ENCODE measurements at regions not wholly inside any gene's neighbourhood (a gene's known extent, or its start where the extent isn't known, plus 50 kb on each side); places are given as distances from the start of the nearest gene placed in this dataset.
"Not testable (repeated sequence)": the region's sequence is repeated elsewhere in the genome, so short reads cannot be mapped to it uniquely, and the experiment has no call there.

DNA sequence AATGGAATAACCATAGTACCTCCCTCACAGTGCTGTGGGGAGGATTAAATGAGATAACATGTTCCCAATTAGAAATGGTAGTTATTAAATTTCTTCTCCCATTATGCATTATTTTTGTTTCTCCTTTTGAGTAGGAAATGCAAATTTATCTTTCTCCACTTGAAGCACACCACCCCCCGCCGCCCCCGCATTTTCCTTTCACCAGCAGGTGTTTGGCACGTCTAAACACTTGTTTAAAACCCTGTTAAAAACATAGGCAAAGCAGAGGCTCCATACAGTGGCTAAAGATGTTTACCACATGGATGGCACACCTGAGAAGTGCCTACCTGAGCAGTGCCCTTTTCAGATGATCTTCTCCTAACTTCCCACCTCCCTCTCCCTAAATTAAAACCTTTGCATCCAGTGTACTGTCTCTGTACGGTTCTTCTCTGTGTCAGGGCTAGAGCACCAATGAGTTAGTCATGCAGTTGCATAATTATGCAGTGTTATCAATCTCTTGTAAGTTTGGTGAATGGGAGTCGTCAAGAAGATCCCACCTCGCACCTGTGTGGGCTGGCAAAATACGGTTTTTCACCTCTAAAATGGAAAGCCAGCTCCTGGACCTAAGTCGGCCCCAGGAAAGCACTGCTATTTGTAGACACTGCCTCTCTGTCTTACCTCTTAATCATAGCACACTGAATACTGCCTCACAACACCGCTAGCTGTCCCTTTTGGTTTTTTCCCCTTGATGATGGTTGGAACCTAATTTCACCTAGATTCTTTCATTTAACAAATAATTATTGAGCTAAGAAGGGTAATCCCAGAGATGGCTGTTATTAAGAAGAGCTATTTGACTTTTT is 122.0 kb downstream of the CT47B1 start:
- DNase-seq (ENCODE audit: extremely low read depth in 1 of 2, low read depth in 1 of 2) = no peak

GRCh38 chrX:120752431-120753082 is 122.7 kb upstream of the C1GALT1C1 start:
- no peak for DNase-seq (ENCODE audit: extremely low read depth in 1 of 2, low read depth in 1 of 2)

DNA sequence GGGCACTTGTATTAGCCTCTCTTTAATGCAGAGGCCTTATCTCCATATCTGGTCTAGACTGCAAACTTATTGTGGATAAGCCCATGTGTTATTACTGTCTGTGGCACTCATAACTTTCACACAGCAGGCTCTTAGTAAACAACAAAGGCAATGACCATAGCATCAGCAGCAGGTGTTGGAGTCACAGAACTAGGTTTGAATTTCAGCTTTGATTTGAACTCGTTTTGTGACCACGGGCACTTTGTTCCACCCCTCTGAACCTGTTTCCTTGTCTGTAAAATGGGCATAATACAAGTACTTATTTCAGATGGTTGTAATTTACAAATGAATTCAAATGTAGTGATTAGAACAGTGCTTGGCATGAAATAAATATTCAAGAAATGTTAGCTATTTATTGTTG is 121.8 kb upstream of the C1GALT1C1 start:
- no peak for DNase-seq (ENCODE audit: extremely low read depth in 1 of 2, low read depth in 1 of 2)

- no peak for DNase-seq (ENCODE audit: extremely low read depth in 1 of 2, low read depth in 1 of 2)
Measured at GRCh38 chrX:120750381-120750780, 120.5 kb upstream of the C1GALT1C1 start.

GRCh38 chrX:120749141-120749846 is 119.4 kb upstream of the C1GALT1C1 start:
- no peak for DNase-seq (ENCODE audit: extremely low read depth in 1 of 2, low read depth in 1 of 2)

DNA sequence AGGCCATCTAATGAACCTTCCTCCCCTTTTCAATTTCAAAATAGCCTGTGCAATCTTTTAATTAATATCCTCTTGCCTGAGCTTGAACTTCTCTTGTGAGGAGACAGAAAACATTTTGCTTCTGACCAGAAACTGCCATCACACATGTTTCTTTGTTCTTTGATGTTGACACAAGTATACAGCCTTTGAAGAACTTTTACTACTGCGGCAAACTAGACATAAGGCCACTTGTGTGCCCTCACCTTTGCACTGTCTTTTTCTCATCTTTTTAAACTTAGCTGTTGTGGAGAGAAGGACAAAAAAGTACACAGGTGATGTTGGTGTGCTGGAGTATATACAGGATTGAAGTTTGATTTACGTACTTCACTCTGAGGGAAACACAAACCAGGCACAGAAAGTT is 116.3 kb upstream of the C1GALT1C1 start:
- no peak for DNase-seq (ENCODE audit: extremely low read depth in 1 of 2, low read depth in 1 of 2)

DNA sequence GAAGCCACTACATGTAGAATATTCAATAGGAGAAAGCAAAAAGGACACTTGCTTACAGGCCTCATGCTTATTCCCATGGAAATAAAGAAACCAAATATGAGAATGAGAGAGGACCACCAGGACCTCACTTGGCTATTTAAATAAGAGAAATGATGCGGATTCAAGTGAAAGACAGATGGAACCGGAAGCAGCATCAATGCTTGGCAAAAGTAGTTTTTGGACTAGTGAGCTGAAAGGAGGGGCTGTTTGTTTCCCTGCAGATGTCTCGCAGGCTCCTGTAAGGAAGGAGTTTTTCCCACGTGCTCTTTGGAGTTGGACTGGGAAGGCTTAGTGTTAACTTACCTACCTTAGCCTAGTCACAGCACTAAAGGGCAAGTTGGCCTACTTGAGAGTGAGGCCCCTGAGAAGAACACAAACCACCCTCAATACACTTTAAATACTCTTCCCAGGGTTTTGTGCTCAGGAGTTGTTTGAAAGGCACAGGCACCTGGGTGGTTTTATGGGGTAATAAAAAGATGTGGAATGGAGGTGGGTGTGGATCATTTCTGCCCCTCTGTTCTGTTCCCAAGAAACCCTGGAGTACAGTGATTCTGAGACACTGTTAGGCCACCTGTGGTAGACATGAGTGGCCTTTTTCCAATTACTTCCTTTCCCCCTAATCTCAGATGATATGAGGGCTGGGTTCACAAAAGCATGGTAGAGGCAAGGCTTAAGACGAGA is 113.3 kb upstream of the C1GALT1C1 start:
- DNase-seq (ENCODE audit: extremely low read depth in 1 of 2, low read depth in 1 of 2) = no peak

DNA sequence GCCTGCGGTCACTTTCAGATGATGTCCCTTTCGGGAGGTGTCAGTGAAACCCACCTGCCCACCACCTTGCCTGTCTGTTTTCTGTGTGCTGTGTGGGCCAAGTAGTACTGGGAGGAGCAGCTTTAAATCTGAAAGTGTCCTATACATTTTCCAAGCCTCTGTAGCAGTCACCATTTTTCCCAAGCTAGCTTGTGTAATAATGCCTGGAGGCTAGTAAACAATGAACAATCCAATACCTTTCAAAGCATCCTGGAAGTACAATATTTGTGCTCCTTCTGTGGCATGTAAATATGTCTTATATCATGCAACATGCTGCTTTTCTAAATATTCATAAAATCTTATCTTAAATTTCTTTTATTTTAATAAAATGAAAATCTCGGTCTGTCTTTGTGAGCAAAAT is 111.6 kb upstream of the C1GALT1C1 start:
- DNase-seq (ENCODE audit: extremely low read depth in 1 of 2, low read depth in 1 of 2) = no peak

GRCh38 chrX:120740072-120740471 is 110.2 kb upstream of the C1GALT1C1 start:
- DNase-seq (ENCODE audit: extremely low read depth in 1 of 2, low read depth in 1 of 2) = no peak

GRCh38 chrX:120739300-120739699 is 109.4 kb upstream of the C1GALT1C1 start:
- DNase-seq (ENCODE audit: extremely low read depth in 1 of 2, low read depth in 1 of 2) = no peak

GRCh38 chrX:120736989-120737388 is 107.1 kb upstream of the C1GALT1C1 start:
- DNase-seq (ENCODE audit: extremely low read depth in 1 of 2, low read depth in 1 of 2) = no peak

DNA sequence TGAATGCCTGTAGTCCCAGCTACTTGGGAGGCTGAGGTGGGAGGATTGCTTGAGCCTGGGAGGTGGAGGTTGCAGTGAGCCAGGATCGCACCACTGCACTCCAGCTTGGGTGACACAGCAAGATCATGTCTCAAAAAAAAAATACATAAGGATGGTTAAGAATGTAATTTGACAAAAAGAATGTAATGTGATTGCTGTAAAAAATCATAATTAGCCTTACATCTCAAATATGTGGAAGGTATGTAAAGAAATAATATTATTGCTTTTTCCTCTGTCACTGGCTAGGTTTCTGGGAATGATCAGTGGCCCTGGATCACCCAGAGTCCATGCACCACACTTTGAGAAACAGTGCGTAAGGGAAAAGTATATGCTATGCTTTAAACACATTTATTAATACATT is 106.1 kb upstream of the C1GALT1C1 start:
- DNase-seq (ENCODE audit: extremely low read depth in 1 of 2, low read depth in 1 of 2) = no peak

DNA sequence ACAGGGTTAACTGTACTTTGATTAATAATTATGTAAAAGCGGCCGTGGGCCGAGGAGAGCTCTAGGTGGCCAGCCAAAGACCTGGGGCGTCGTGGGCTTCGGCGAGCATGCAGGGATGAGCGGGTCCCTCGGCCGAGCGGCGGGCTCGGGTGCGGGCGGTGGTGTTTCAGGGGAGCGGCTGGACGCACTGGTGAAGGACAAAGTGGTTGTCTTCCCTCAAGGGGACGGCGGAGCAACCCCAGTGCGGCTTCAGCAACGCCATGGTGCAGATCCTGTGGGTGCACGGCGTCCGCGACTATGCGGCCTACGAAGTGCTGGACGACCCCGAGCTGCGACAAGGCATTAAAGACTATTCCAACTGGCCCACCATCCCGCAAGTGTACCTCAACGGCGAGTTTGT is 103.0 kb upstream of the C1GALT1C1 start:
- no peak for DNase-seq (ENCODE audit: extremely low read depth in 1 of 2, low read depth in 1 of 2)

DNA sequence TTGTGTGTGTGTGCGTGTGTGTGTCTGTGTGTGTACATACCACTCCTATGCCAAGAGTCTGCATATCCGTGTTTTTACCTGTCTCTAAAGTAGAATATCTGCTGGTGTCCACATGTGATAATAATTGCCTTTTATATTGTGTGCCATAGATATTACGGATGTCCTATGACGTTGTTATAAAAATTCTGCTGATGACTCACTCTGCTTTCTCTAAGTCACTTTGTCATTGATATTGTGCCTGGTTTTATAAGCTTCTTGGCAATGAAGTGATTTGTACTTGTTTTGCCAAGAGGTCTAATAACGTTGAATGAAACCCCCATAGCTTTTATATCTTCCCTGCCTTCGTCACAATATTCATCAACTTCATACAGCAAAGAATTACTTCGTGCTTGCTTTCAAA is 102.6 kb upstream of the C1GALT1C1 start:
- no peak for DNase-seq (ENCODE audit: extremely low read depth in 1 of 2, low read depth in 1 of 2)

- DNase-seq (ENCODE audit: extremely low read depth in 1 of 2, low read depth in 1 of 2) = no peak
Measured at GRCh38 chrX:120731386-120731785, 101.5 kb upstream of the C1GALT1C1 start.

GRCh38 chrX:120729506-120730255 is 99.8 kb upstream of the C1GALT1C1 start:
- DNase-seq (ENCODE audit: extremely low read depth in 1 of 2, low read depth in 1 of 2) = not testable (repeated sequence)

GRCh38 chrX:120727911-120728310 is 98.1 kb upstream of the C1GALT1C1 start:
- DNase-seq (ENCODE audit: extremely low read depth in 1 of 2, low read depth in 1 of 2) = no peak

- DNase-seq (ENCODE audit: extremely low read depth in 1 of 2, low read depth in 1 of 2) = no peak
Measured at GRCh38 chrX:120727452-120727851, 97.6 kb upstream of the C1GALT1C1 start.

DNA sequence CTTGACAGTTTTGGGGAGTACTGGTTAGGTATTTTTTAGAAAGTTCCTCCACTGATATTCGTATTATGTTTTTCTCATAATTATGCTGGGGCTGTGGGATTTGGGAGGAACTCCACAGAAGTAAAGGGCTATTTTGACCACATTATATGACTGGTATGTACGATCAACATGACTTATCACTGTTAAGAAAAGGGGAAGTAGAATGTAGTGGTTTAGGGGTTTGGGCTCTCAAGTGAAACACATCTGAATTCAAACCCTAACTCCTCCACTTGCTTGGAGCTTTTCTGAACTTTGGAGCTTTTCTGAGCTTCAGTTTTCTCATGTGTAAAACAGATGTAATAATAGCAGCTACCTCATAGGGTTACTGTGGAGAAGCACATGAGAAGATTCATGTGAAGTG is 96.4 kb upstream of the C1GALT1C1 start:
- no peak for DNase-seq (ENCODE audit: extremely low read depth in 1 of 2, low read depth in 1 of 2)

DNA sequence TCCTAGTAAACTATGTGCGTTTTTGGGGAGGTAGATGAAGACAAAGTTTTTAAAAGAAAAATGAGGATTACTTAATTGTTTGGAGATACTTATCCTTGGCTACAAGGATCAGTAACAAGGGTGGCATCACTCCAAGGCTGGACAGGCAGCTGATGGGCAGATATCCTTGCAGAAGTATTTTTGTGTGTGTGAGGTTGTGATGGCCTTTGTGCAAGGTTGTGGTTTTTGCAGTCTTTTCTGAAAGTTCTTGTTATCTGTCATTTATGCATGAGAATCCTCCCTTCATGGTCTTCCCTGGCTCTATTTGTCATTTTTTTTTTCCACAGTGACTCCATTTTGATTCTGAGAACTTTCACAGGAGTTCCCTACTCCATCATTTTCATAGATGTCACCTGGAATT is 96.0 kb upstream of the C1GALT1C1 start:
- no peak for DNase-seq (ENCODE audit: extremely low read depth in 1 of 2, low read depth in 1 of 2)
